GM21515 (cell line): ENCODE measurements at regions not wholly inside any gene's neighbourhood (a gene's known extent, or its start where the extent isn't known, plus 50 kb on each side); places are given as distances from the start of the nearest gene placed in this dataset.
"Not testable (repeated sequence)": the region's sequence is repeated elsewhere in the genome, so short reads cannot be mapped to it uniquely, and the experiment has no call there.

Experiments used
- ATAC-seq: cut with Tn5 transposase; IDR thresholded peaks from one replicate; pipeline ENCODE4 v1.9.1; 2021; ENCODE audit not compliant: unreplicated experiment

DNA sequence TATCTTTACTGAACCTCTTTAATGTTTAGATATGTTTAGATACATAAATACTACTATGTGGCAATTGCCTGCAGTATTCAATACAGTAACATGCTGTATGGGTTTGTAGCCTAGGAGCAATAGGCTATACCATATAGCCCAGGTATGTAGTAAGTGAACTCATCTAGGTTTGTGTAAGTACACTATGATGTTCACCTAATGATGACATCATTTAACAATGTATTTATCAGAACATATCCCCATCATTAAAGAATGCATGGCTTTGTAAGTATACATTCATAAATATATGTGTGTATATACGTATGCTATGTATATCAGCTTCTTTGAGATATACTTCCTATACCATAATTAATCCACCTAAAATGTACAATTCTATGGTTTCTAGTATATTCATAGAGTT lies 631.2 kb upstream of the MAN1A1 start:
- ATAC-seq, result no peak

DNA sequence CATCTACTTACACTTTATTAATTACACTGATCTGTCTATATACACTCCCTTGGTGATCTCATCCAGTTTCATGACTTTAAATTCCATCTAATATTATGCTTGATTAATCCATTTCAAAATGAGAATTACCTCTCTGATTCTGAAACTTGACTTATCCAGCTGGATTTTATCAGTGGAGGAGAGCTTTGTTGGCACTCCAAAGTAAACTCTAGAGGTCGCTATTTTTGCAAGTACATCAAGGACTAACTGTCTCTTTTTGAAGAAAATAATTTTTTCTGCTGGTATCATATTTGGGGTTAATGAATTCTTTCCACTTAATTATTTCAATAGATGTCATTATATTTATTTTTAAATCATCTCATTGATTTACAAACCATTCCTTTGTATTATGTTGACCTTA lies 630.3 kb upstream of the MAN1A1 start:
- ATAC-seq, result no peak

DNA sequence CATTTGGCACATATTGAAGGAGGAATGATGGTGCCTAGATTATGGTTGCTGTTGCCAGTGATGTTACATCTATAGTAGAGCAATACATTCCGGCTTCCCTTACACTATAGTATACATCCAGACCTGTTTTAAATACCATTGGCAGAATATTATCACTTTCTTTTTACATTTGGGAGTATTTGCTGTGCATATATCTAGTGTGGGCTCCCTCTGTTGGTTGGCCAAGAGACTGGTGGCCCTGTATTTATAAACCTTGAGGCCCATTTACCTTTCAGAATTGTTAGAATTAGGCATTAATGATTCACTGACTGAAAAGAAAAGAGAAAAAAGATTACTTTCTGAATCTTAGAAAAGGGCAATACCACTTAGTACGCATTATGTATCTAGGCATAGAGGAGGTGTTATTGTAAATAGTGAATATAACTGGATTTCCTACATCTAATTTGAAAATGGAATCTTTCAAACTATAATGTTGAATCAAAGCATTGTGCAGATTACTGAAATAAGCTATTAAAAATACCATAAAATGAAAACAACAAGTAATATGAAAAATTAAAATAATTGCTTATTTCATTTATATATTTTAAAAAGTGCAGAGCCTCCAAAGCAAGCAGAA lies 628.8 kb upstream of the MAN1A1 start:
- ATAC-seq, result peak; percentile 77

DNA sequence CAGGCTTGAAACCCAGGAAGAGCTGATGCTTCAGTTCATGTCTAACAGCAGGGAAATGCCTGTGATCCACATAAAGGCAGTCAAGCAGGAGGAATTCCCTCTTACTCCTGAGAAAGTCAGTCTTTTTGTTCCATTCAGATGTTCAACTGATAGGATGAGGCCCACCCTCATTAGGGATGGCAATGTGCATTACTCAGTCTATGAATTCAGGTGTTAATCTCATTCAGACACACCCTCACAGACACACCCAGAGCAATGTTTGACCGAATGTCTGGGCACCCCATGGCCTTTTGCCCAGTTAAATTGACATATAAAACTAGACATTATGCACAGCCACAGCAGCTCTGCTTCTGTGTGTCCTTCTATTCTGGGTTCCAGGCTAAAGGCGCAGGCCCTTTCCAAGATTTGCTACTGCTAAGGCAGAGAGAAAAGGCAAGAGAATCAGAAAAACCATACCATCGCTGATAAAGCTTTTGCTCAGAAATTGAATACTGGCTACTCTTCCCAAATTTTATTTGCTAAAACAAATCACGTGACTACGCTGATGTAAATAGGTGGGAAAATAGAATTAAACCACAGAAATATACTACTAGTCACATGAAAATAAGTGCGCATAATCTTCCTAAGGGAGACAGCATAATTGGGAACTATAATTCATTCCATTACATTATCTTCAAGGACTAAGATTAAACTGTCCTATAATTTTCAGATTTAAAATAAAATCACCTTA lies 625.0 kb upstream of the MAN1A1 start:
- no peak for ATAC-seq

DNA sequence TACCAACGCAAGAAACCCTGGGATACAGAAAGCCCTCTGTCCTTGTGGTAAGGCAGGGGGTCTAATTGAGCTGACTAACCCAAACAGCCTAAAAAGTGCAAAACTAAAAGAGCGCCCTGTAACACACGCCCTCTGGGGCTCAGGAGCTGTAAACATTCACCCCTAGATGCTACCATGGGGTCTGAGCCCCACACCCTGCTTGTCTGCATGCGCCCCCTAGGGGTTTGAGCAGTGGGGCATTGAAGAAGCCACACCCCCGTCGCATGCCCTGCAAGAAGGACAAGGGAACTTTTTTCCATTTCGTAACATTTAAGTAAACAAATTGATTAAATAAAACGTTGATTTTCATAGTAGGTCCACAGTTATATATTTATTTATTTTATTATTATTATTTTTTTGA lies 616.9 kb upstream of the MAN1A1 start:
- ATAC-seq, result peak; percentile 78

DNA sequence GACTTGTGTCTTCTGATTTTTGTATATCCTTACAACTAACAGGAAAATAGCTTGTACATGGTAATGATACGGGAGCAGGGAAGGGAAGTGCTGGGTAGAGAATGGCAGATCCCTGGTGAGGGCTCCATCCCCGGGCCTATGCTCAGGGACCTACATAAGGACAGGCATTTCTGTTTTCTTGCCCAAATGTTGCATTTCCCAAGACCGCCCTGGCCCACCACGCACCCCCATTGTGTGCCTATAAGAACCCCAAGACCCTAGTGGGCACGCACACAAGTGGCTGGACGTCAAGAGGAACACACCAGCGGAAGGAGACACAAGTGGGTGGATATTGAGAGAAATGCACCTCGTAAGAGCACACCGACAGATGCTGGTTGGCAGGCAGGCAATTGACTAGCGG lies 616.3 kb upstream of the MAN1A1 start:
- ATAC-seq, result no peak

DNA sequence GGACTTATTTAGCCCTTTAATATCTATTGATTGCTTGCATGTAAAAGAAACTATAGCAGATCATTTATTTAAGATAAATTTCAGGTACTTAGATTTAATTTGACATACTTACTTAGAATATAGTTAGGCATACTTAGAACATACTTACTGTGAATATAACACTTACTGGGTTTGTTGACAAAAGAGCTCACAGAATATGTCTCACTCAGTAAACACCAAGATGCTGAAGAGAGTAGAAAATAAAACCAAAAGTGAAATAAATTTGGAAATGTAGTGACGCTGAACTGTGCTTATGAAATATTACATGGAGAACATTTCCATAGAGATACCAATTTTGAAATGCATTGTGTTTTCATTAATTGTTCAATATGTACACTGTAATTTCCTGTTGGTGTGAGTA lies 615.4 kb upstream of the MAN1A1 start:
- ATAC-seq, result no peak

DNA sequence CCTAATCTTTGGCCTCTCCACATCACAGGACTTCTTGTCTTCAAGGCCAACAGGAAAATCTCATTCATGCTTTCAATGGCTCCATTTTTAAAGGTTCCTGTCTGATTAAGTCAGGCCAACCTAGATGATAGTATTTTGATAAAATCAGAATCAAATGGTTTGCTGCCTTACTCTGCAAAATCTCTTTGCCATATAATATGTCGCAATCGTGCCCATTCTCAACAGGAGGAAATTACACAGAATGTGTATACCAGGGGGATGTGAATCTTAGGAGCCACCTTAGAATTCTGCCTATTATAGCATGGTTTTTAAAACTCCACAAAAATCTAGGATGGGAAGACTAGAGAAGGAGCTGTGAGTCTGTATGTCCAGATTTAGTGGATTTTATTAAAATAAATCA lies 612.9 kb upstream of the MAN1A1 start:
- ATAC-seq, result no peak

DNA sequence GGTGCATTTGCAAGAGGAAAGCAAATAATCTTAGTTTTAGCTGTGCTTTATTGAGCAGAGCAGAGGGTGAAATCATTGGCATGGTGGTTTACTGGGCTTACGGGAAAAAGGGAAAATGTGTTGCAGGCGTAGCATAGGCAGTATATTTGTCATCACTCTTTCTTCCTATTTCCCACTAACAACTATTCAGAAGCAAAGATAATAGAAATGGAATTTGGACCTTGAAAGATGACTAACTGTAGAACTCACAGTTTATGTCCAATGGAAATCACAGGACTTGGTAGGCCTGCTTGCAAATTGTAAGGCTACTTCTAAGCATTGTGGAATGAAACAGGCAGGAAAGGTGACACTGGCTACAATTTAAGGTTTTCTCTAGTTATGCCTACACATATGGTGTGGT lies 611.9 kb upstream of the MAN1A1 start:
- no peak for ATAC-seq

DNA sequence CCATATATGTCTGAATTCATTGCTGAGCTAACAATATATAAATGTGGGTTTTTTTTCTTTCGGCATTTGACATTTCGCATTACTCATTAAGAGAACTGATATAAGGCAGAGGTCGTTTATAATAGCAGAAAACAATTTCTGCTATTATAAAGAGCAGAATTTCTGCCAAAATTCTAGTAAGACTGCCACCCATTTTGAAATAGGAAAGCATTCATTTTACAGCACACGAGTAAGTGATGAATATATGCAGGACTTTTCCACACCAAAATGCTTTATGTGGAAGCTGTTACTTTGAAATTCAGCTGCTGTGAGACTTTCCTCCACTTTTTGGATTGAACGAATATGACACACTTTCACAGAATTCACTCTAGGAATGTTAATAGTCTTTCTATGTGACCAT lies 610.9 kb upstream of the MAN1A1 start:
- ATAC-seq, result no peak

DNA sequence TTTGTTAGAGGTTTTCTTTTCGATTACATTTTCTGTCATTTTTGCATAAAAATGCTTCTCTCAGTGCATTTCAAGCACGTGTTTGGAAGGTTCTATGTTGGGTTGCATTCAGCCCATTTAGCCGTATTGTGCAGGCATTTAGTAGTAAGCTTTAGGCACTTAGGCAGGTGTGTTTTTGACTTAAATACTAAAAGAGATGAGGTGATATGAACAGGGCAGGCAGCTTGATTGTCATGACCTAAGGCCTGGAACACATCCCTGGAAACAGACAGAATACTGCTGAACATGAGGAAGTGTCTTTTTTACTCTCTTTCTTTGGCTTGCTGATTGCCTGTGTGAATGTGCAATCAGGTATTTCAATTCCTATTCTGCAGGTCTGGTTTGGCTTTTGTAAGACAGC lies 610.5 kb upstream of the MAN1A1 start:
- no peak for ATAC-seq

DNA sequence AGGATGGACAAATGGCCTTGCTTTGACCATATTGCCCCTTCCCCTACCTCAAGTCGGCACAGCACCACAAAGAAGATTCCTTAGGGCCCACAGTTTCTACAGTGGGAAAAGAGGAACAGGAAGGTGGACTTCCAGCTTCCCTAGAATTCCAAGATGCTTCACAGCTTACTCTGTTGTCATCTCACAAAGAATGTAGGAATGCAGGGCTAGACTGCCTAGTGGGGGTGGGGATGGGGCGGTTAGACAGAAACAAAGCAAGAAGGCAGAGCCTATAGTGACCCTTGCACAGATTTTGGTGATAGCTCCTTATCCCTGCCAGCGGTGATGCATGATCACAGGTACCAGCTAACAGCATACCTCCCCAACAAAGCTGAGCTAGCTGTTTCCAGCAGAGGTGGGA lies 607.6 kb upstream of the MAN1A1 start:
- ATAC-seq, result no peak

DNA sequence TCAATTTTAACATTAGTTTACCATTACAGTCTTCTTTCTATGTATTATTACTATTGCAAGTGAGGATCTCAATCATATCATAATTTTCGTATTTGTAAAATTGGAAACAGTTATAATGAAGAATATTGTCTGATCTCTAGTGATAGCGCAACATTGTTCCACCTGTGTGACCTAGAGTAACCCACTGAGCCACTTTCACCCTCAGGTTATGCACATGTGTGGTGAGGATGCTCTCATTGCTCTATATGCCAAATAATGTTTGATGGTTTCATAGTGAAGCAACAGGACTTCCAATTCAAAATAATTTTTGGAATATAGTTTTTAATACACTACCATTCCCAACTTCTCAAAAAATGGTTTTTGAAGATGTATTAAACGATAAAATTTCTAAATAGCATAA lies 603.1 kb upstream of the MAN1A1 start:
- ATAC-seq, result no peak

DNA sequence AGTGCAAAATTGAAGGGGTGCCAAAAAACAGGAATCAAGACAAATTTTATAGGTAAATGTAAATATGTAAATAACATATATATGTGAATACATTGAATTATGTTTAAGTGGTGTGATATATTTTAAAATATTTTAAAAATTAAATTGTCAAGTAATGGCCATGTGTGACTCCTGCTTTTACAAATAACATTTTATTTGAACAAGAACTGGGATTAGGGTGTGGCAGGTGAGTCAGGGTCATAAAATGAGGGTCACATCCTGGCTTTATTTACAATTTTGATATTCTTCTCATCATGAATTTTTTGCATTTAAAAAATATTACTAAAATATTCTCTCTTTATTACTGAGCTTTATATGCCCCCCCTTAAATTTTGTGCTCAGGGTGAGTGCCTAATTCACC lies 601.1 kb upstream of the MAN1A1 start:
- no peak for ATAC-seq

DNA sequence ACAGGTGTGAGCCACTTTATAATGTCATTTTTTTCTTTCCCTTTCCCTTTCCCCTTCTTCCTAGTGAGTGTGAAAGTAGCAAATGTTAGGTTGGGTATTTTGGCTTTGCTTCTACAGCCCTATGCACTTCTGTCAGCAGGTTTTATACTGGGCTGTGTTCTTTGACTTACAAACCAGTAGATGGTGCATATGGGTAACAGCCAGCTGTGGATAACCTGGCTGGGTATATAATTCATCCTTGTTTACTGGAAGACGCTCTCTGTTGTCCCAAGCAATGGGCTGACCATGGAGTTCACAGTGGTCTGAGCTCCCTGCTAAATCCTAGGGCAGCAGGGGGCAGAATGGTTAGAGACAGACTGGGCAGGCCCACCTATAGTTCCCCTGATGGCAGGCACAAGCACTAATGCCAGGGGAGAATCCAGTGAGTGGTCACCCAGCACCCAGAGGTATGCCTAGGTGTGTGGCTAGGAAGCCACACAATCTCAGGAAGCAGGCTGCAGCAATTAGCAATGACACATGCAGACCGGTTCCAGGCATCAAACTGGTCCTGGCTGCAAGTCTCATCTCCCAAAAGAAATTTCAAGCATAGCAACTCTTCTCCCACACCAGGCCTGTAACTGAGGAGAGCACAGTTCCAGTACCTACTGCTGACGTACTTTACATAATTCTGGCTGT lies 592.7 kb upstream of the MAN1A1 start:
- ATAC-seq, result no peak

DNA sequence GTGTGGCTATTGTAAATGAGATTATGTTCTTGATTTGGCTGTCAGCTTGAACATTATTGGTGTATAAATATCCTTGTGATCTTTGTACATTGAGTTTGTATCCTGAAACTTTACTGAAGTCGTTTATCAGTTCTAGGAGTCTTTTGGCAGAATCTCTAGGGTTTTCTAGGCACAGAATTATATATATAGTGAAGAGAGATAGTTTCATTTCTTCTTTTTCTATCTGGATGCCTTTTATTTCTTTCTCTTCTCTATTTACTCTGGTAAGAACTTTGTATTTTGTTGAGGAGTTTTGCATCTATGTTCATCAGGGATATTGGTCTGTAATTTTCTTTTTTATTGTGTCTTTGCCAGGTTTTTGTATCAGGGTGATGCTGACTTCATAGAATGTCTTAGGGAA lies 589.2 kb upstream of the MAN1A1 start:
- no peak for ATAC-seq

DNA sequence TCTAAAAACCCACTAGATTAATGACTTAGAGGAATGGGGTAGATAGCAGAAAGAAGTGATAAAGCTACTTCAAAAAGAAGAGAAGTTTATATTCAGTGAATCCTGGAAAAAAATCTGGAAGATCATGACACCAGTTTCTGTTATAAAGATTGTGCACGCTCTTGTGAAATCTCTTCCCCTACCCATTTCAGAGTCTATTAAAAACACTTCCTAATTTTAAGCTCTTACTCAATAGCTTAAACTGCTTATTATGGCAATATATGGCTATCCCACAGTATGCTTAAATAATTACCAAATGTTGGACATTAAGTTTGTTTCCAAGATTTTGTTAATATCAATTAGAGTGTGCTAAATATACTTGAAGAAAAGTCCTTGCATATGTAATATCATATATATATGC lies 585.3 kb upstream of the MAN1A1 start:
- no peak for ATAC-seq

DNA sequence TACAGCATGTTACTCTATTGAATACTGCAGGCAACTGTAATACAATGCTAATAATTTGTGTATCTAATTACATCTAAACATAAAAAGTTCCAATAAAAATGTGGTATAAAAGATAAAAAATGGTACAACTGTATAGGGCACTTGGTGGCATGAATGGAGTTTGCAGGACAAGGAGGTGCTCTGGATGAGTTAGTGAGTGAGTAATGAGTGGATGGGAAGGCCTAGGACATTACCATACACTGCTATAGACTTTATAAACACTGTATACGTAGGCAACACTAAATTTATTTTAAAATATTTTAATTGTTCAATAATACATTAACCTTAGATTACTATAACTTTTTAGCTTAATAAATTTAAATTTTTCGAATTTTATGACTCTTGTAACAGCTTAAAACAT lies 579.6 kb upstream of the MAN1A1 start:
- no peak for ATAC-seq

DNA sequence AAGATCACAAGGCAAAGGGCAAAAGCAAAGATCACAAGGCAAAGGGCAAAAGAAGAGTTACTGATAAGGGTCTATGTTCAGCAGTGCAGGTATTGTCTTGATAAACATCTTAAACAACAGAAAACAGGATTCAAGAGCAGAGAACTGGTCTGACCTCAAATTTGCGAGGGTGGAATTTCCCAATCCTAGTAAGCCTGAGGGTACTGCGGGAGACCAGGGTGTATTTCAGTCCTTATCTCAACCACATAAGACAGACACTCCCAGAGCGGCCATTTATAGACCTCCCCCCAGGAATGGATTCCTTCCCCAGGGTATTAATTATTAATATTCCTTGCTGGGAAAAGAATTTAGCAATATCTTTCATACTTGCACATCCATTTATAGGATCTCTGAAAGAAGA lies 575.3 kb upstream of the MAN1A1 start:
- not testable (repeated sequence) for ATAC-seq

DNA sequence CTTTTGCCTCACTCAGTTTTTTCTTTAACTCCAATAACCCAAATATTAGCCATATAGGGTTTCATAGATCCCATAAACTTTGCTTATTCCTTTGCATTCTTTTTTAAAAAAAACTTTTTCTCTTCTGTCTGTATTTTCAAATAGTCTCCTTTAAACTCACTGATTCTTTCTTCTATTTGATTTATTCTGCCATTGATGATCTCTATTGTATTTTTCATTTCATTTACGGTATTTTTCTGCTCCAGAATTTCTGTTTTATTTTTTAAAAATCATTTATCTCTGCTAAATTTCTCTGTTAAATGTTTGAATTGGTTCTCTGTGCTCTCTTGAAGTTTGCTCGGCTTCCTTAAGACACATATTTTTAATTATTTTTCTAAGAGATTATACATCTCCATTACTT lies 573.3 kb upstream of the MAN1A1 start:
- no peak for ATAC-seq

DNA sequence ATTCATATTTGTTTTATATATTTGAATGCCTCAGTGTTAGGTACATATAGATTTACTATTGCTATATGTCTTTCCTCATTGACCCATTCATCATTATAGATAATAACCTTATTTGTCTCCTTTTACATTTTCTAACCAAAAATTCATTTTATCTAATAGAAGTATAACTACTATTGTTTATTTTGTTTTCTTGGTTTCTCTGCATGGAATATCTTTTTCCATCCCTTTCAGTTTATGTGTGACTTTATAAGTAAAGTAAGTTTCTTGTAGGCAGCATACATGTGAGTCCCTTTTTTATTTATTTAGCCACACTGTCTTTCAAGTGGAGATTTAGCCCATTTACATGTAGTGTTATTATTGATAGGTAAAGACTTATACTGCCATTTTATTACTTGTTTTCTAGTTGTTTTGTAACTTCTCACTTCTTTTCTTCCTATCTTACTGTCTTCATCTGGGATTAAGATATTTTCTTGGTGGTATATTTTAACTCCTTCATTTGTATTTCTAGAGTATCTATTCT lies 572.0 kb upstream of the MAN1A1 start:
- no peak for ATAC-seq

DNA sequence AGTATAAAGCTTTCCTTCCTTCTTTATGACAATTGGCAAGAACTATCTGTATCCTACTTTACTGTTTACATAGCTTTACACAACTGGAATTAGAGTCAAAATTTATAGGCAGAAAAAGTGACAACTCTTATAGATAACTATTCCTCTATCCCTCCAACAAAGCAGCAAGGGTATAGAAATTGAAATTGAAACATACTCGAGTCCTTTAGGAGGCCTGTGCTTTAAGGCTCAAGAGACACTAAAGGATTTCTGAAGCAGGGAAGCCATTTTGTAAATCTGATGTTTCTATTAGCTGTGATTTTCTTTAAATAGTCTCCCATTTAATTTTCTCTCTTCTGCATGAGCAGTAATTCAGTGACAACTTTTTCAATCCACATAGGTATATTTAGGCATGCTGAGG lies 567.6 kb upstream of the MAN1A1 start:
- ATAC-seq, result no peak
